HFFc6 (cell line): ENCODE measurements at regions not wholly inside any gene's neighbourhood (a gene's known extent, or its start where the extent isn't known, plus 50 kb on each side); places are given as distances from the start of the nearest gene placed in this dataset.
"Not testable (repeated sequence)": the region's sequence is repeated elsewhere in the genome, so short reads cannot be mapped to it uniquely, and the experiment has no call there.

Experiments
- DNase-seq: peaks from one replicate; pipeline ENCODE4 v3.0.0-alpha.2; 2018
- H3K27ac Mint-ChIP-seq: 2 replicates; pipeline ENCODE4 v1.8.0; 2020; ENCODE audit warnings: mild to moderate bottlenecking, mixed read lengths
- H3K27me3 Mint-ChIP-seq: 2 replicates; pipeline ENCODE4 v1.8.0; 2021; ENCODE audit warnings: mild to moderate bottlenecking, moderate library complexity, mixed read lengths; ENCODE audit not compliant: insufficient read depth
- H3K36me3 Mint-ChIP-seq: 2 replicates; pipeline ENCODE4 v1.8.0; 2021; ENCODE audit warnings: low read depth, mixed read lengths
- H3K4me1 Mint-ChIP-seq: 2 replicates; pipeline ENCODE4 v1.8.0; 2020; ENCODE audit warnings: low read depth, mixed read lengths
- H3K4me3 Mint-ChIP-seq: 2 replicates; pipeline ENCODE4 v1.8.0; 2020; ENCODE audit warnings: mild to moderate bottlenecking, moderate library complexity, mixed read lengths
- H3K9me3 Mint-ChIP-seq: 2 replicates; pipeline ENCODE4 v1.8.0; 2020; ENCODE audit warnings: mild to moderate bottlenecking, mixed read lengths
- CTCF ChIP-seq: fragments of 200-600 bp; sonication (generic); IDR thresholded peaks from 2 replicates; pipeline ENCODE4 v1.5.0; 2021; ENCODE audit warnings: antibody characterized with exemption, mild to moderate bottlenecking

GRCh38 chr2:83251321-83251872 is 1207.7 kb downstream of the SUCLG1 start:
- TF ChIP-seq CTCF = no peak
- Mint-ChIP-seq H3K36me3 (no peaks in the 10 kb centered on the region), H3K4me1 (no peaks in the 10 kb centered on the region), H3K9me3 (peaks cover 12% of the 10 kb centered on the region; the same call in 1 of the 2 replicates), H3K4me3 (no peak overlapping the region), H3K27ac (no peak overlapping the region), H3K27me3 (no peaks in the 10 kb centered on the region; the same call in none of the 2 replicates)
- DNase-seq = no peak

- H3K27me3 Mint-ChIP-seq, H3K4me3 Mint-ChIP-seq, H3K36me3 Mint-ChIP-seq, H3K4me1 Mint-ChIP-seq, H3K27ac Mint-ChIP-seq, DNase-seq: not testable (repeated sequence)
- peaks cover 16% of the 10 kb centered on the region; the same call in 1 of the 2 replicates for H3K9me3 Mint-ChIP-seq
These were observed 1213.1 kb downstream of the SUCLG1 start for GRCh38 chr2:83245806-83246537.

GRCh38 chr2:83240611-83241010 is 1218.5 kb downstream of the SUCLG1 start:
- no peaks in the 10 kb centered on the region for H3K27me3 Mint-ChIP-seq
- H3K36me3 Mint-ChIP-seq = no peaks in the 10 kb centered on the region
- no peak for TF ChIP-seq CTCF
- H3K9me3 Mint-ChIP-seq = peaks cover 5% of the 10 kb centered on the region; the same call in 1 of the 2 replicates
- no peaks in the 10 kb centered on the region for H3K4me1 Mint-ChIP-seq
- DNase-seq = no peak
- no peak overlapping the region for H3K4me3 Mint-ChIP-seq
- no peak overlapping the region for H3K27ac Mint-ChIP-seq

- peaks cover 4% of the 10 kb centered on the region; the same call in 1 of the 2 replicates for H3K27me3 Mint-ChIP-seq
- no peak for DNase-seq
- H3K4me1 Mint-ChIP-seq = no peaks in the 10 kb centered on the region
- no peaks in the 10 kb centered on the region for H3K9me3 Mint-ChIP-seq
- H3K27ac Mint-ChIP-seq = no peak overlapping the region
- no peak for TF ChIP-seq CTCF
- H3K4me3 Mint-ChIP-seq = no peak overlapping the region
- H3K36me3 Mint-ChIP-seq = no peaks in the 10 kb centered on the region
These were observed 1221.0 kb downstream of the SUCLG1 start for GRCh38 chr2:83238111-83238510.

GRCh38 chr2:83234246-83234645 is 1224.8 kb downstream of the SUCLG1 start:
- TF ChIP-seq CTCF = no peak
- H3K4me3 Mint-ChIP-seq = no peak overlapping the region
- no peak for DNase-seq

GRCh38 chr2:83233781-83234180 is 1225.3 kb downstream of the SUCLG1 start:
- Mint-ChIP-seq H3K4me3 (no peak overlapping the region), H3K36me3 (no peaks in the 10 kb centered on the region)

More at GRCh38 chr2:83234246-83234645, 1224.8 kb downstream of the SUCLG1 start:
- H3K9me3 Mint-ChIP-seq = no peaks in the 10 kb centered on the region
- H3K4me1 Mint-ChIP-seq = no peaks in the 10 kb centered on the region
- H3K27me3 Mint-ChIP-seq = peaks cover 4% of the 10 kb centered on the region; the same call in 1 of the 2 replicates
- no peaks in the 10 kb centered on the region for H3K36me3 Mint-ChIP-seq
- no peak overlapping the region for H3K27ac Mint-ChIP-seq

More at GRCh38 chr2:83233781-83234180, 1225.3 kb downstream of the SUCLG1 start:
- H3K27ac Mint-ChIP-seq = no peak overlapping the region
- no peaks in the 10 kb centered on the region for H3K9me3 Mint-ChIP-seq
- peaks cover 4% of the 10 kb centered on the region; the same call in 1 of the 2 replicates for H3K27me3 Mint-ChIP-seq
- H3K4me1 Mint-ChIP-seq = no peaks in the 10 kb centered on the region
- no peak for TF ChIP-seq CTCF
- no peak for DNase-seq
